RWPE1 (cell line): ENCODE measurements at regions not wholly inside any gene's neighbourhood (a gene's known extent, or its start where the extent isn't known, plus 50 kb on each side); places are given as distances from the start of the nearest gene placed in this dataset.

Source experiments
- CTCF ChIA-PET: fragments of 350-600 bp; sonication (Branson Sonifier 250); formaldehyde crosslinking; extraction: SDS; loops from one replicate; lab custom pipeline; 2021; lab: Yijun Ruan, JAX
- POLR2A ChIA-PET: fragments of 400-600 bp; formaldehyde crosslinking; extraction: SDS; loops from one replicate; lab custom pipeline; 2020; ENCODE audit warnings: antibody characterized with exemption; ENCODE audit not compliant: low non-redundant PET; lab: Yijun Ruan, JAX
- DNase-seq: peaks from one replicate; pipeline ENCODE4 v3.0.0; 2012; ENCODE audit warnings: low spot score
- H3K27ac ChIP-seq: fragments of 450-650 bp; 2 replicates; pipeline ENCODE4 v1.5.1; 2017
- CTCF ChIP-seq: fragments of 450-650 bp; conservative IDR thresholded peaks from 2 replicates; pipeline ENCODE4 v1.5.1; 2017; ENCODE audit warnings: low read depth, mild to moderate bottlenecking

- POLR2A ChIA-PET, result no interaction called here
- CTCF ChIA-PET, result interaction anchor here (0.6 to 0.7 kb wide), 2 partner anchors 53 to 158 kb away, joined by 3 read pairs; no protein-coding TSS in a partner anchor
- H3K27ac ChIP-seq, result peak overlapping the region; percentile 8; the same call in 1 of the 2 replicates
- peak; percentile 88 for DNase-seq
- TF ChIP-seq CTCF, result no peak
These were observed 50.6 kb upstream of the RET start for GRCh38 chr10:43026039-43026973.
